GM21723 (cell line): ENCODE measurements at regions not wholly inside any gene's neighbourhood (a gene's known extent, or its start where the extent isn't known, plus 50 kb on each side); places are given as distances from the start of the nearest gene placed in this dataset.
"Not testable (repeated sequence)": the region's sequence is repeated elsewhere in the genome, so short reads cannot be mapped to it uniquely, and the experiment has no call there.

Experiments
- ATAC-seq: cut with Tn5 transposase; IDR thresholded peaks from one replicate; pipeline ENCODE4 v1.9.1; 2021; ENCODE audit warnings: mild to moderate bottlenecking, moderate library complexity; ENCODE audit not compliant: unreplicated experiment

GRCh38 chr1:121095014-121095413 is 89.1 kb downstream of the FAM72B start:
- ATAC-seq: not testable (repeated sequence)

GRCh38 chr1:121097127-121097866 is 86.8 kb downstream of the FAM72B start:
- peak; percentile 97 for ATAC-seq

GRCh38 chr1:121097867-121098215 is 86.3 kb downstream of the FAM72B start:
- ATAC-seq: peak; percentile 19

- not testable (repeated sequence) for ATAC-seq
These were observed 75.1 kb downstream of the FAM72B start for GRCh38 chr1:121109025-121109424.

GRCh38 chr1:121116522-121117297 is 67.4 kb downstream of the FAM72B start:
- ATAC-seq: not testable (repeated sequence)

GRCh38 chr1:121117298-121117611 is 66.9 kb downstream of the FAM72B start:
- not testable (repeated sequence) for ATAC-seq

GRCh38 chr1:121117622-121118479 is 66.3 kb downstream of the FAM72B start:
- not testable (repeated sequence) for ATAC-seq
